ENCODE measurements at regions not wholly inside any gene's neighbourhood (a gene's known extent, or its start where the extent isn't known, plus 50 kb on each side); places are given as distances from the start of the nearest gene placed in this dataset.

- TF ChIP-seq POLR2A (IDR thresholded peaks at IDR 0.05; ENCODE audit: low read depth, low read length), result no peak
- no peak for TF ChIP-seq POLR2AphosphoS5 (IDR thresholded peaks at IDR 0.05; ENCODE audit: low read depth, low read length)
Observed at GRCh38 chr11:45395421-45395820, 109.3 kb upstream of the SYT13 start.

Data from GM12892 (cell line).